Caco-2 (cell line): ENCODE measurements at regions not wholly inside any gene's neighbourhood (a gene's known extent, or its start where the extent isn't known, plus 50 kb on each side); places are given as distances from the start of the nearest gene placed in this dataset.
A peak's percentile ranks its signal among the peaks of the same experiment; 100 is the strongest.

Experiments used
- BruUV-seq: library from RNA; stranded (reverse); fragments of 400-500 nt; replicated peaks from 2 replicates; lab custom pipeline; 2021; lab: Mats Ljungman, UMichigan
- CTCF ChIA-PET: fragments of 300-600 bp; sonication (Branson Sonifier 250); formaldehyde crosslinking; loops from one replicate; lab custom pipeline; 2022; ENCODE audit warnings: antibody characterized with exemption; lab: Charles Lee
- POLR2A ChIA-PET: fragments of 300-600 bp; sonication (Branson Sonifier 250); formaldehyde crosslinking; loops from one replicate; lab custom pipeline; 2022; ENCODE audit warnings: antibody characterized with exemption; lab: Charles Lee
- DNase-seq, 2 experiments: peaks; one replicate each; pipeline versions ENCODE4 v3.0.0 to v3.0.0-alpha.2; 2020 to 2022
- H3K27me3 ChIP-seq: replicated peaks from 2 replicates; pipeline ENCODE4 v1.6.0; 2011; ENCODE audit warnings: low read length; ENCODE audit not compliant: control insufficient read depth, insufficient read depth
- H3K36me3 ChIP-seq: 2 replicates; pipeline ENCODE4 v1.5.1; 2011; ENCODE audit warnings: low read length; ENCODE audit not compliant: control insufficient read depth, insufficient read depth
- H3K4me1 ChIP-seq: fragments of 250-450 bp; sonication (Bioruptor Pico); 2 replicates; pipeline ENCODE4 v1.5.1; 2020; ENCODE audit warnings: mild to moderate bottlenecking
- H3K4me3 ChIP-seq: 2 replicates; pipeline ENCODE4 v1.5.1; 2011; ENCODE audit warnings: low read depth, mild to moderate bottlenecking, control low read depth, low read length
- H3K9me3 ChIP-seq: fragments of 250-450 bp; sonication (Bioruptor Pico); 2 replicates; pipeline ENCODE4 v1.5.1; 2020; ENCODE audit warnings: mild to moderate bottlenecking, moderate library complexity
- H3K27ac Mint-ChIP-seq: one replicate; pipeline ENCODE4 v1.8.0; 2022; ENCODE audit warnings: mixed read lengths; ENCODE audit not compliant: unreplicated experiment
- H3K27me3 Mint-ChIP-seq: one replicate; pipeline ENCODE4 v1.8.0; 2022; ENCODE audit warnings: mixed read lengths; ENCODE audit not compliant: insufficient read depth, unreplicated experiment
- H3K36me3 Mint-ChIP-seq: one replicate; pipeline ENCODE4 v1.8.0; 2022; ENCODE audit warnings: mild to moderate bottlenecking, mixed read lengths; ENCODE audit not compliant: insufficient read depth, unreplicated experiment
- H3K4me1 Mint-ChIP-seq: one replicate; pipeline ENCODE4 v1.8.0; 2022; ENCODE audit warnings: low read depth, mixed read lengths; ENCODE audit not compliant: unreplicated experiment
- H3K4me3 Mint-ChIP-seq: one replicate; pipeline ENCODE4 v1.8.0; 2022; ENCODE audit warnings: mild to moderate bottlenecking, moderate library complexity, mixed read lengths; ENCODE audit not compliant: unreplicated experiment
- H3K9me3 Mint-ChIP-seq: one replicate; pipeline ENCODE4 v1.8.0; 2022; ENCODE audit warnings: mixed read lengths; ENCODE audit not compliant: unreplicated experiment
- intact Hi-C: fragments of 100-400 bp; cut with micrococcal nuclease; formaldehyde crosslinking; loops from one replicate; pipeline ENCODE4 v1.10.0; 2022; ENCODE audit not compliant: unreplicated experiment
- TF ChIP-seq, protein P1 (sequence below), 2 experiments: fragments of 200-600 bp in 1 of 2; IDR thresholded peaks; 1 replicate in 1 of 2; 2 replicates in 1 of 2; pipeline versions ENCODE4 v1.5.1 to v1.8.0; 2011 to 2022; ENCODE audit warnings: antibody characterized with exemption in 1 of 2, control low read depth in 1 of 2, inconsistent platforms in 1 of 2, low read depth in 1 of 2, low read length in 1 of 2, mild to moderate bottlenecking in 1 of 2, moderate library complexity in 1 of 2; ENCODE audit not compliant: insufficient read depth in 1 of 2, severe bottlenecking in 1 of 2, unreplicated experiment in 1 of 2

DNA sequence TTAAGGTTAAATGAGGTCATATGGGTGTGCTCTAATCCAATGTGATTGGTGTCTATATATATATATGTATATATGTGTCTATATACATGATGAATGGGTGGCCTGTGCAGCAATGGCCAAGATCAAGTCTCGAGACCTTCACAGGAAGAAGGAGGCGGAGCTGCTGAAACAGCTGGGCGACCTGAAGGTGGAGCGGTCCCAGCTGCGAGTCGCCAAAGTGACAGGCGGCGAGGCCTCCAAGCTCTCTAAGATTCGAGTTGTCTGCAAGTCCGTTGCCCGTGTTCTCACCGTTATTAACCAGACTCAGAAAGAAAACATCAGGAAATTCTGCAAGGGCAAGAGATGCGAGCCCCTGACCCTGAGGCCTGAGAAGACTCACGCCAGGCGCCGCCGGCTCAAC is 109.8 kb downstream of the EFNB2 start:
- Histone ChIP-seq H3K27me3 (no peaks in the 10 kb centered on the region), H3K9me3 (no peaks in the 10 kb centered on the region), H3K4me1 (peaks cover 7% of the 10 kb centered on the region; the same call in 1 of the 2 replicates), H3K4me3 (no peak overlapping the region), H3K36me3 (no peaks in the 10 kb centered on the region)
- no peaks in the 10 kb centered on the region for H3K27me3 Mint-ChIP-seq
- ChIA-PET POLR2A (no interaction called here), CTCF (no interaction called here)
- BruUV-seq: no TSS peak
- H3K4me1 Mint-ChIP-seq: peaks cover 12% of the 10 kb centered on the region
- no peak overlapping the region for H3K4me3 Mint-ChIP-seq
- intact Hi-C loops: no loop called here
- no peak overlapping the region for H3K27ac Mint-ChIP-seq
- no peaks in the 10 kb centered on the region for H3K36me3 Mint-ChIP-seq
- peaks cover 9% of the 10 kb centered on the region for H3K9me3 Mint-ChIP-seq
- DNase-seq: no peak
- TF ChIP-seq, protein P1, sequence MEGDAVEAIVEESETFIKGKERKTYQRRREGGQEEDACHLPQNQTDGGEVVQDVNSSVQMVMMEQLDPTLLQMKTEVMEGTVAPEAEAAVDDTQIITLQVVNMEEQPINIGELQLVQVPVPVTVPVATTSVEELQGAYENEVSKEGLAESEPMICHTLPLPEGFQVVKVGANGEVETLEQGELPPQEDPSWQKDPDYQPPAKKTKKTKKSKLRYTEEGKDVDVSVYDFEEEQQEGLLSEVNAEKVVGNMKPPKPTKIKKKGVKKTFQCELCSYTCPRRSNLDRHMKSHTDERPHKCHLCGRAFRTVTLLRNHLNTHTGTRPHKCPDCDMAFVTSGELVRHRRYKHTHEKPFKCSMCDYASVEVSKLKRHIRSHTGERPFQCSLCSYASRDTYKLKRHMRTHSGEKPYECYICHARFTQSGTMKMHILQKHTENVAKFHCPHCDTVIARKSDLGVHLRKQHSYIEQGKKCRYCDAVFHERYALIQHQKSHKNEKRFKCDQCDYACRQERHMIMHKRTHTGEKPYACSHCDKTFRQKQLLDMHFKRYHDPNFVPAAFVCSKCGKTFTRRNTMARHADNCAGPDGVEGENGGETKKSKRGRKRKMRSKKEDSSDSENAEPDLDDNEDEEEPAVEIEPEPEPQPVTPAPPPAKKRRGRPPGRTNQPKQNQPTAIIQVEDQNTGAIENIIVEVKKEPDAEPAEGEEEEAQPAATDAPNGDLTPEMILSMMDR (IDR thresholded peaks at IDR 0.05; ENCODE audit: insufficient read depth in 1 of 2, low read depth in 1 of 2, low read length in 1 of 2, severe bottlenecking in 1 of 2, unreplicated experiment in 1 of 2): no peak

- no peaks in the 10 kb centered on the region for H3K27me3 ChIP-seq
- no peaks in the 10 kb centered on the region for H3K9me3 ChIP-seq
- no peak for DNase-seq
- no peak overlapping the region for H3K4me3 ChIP-seq
- ChIA-PET POLR2A (no interaction called here), CTCF (no interaction called here)
- H3K4me1 ChIP-seq: peaks cover 7% of the 10 kb centered on the region; the same call in 1 of the 2 replicates
- intact Hi-C loops: no loop called here
- peaks cover 12% of the 10 kb centered on the region for H3K4me1 Mint-ChIP-seq
- no TSS peak for BruUV-seq
- no peaks in the 10 kb centered on the region for H3K27me3 Mint-ChIP-seq
- TF ChIP-seq, protein P1 (IDR thresholded peaks at IDR 0.05; ENCODE audit: insufficient read depth in 1 of 2, low read depth in 1 of 2, low read length in 1 of 2, severe bottlenecking in 1 of 2, unreplicated experiment in 1 of 2): no peak
- no peaks in the 10 kb centered on the region for H3K36me3 Mint-ChIP-seq
- no peak overlapping the region for H3K27ac Mint-ChIP-seq
- no peaks in the 10 kb centered on the region for H3K36me3 ChIP-seq
- peaks cover 9% of the 10 kb centered on the region for H3K9me3 Mint-ChIP-seq
- H3K4me3 Mint-ChIP-seq: no peak overlapping the region
Measured at GRCh38 chr13:106424805-106425204, 110.7 kb downstream of the EFNB2 start.

- Mint-ChIP-seq H3K27ac (no peak overlapping the region), H3K36me3 (no peaks in the 10 kb centered on the region), H3K4me3 (no peak overlapping the region), H3K9me3 (peaks cover 9% of the 10 kb centered on the region), H3K27me3 (no peaks in the 10 kb centered on the region), H3K4me1 (peaks cover 12% of the 10 kb centered on the region)
- intact Hi-C loops: no loop called here
- no peaks in the 10 kb centered on the region for H3K9me3 ChIP-seq
- H3K4me1 ChIP-seq: peaks cover 7% of the 10 kb centered on the region; the same call in 1 of the 2 replicates
- DNase-seq: peak; percentile 12 to 52
- CTCF ChIA-PET: no interaction called here
- H3K27me3 ChIP-seq: no peaks in the 10 kb centered on the region
- no peak overlapping the region for H3K4me3 ChIP-seq
- TF ChIP-seq, protein P1 (IDR thresholded peaks at IDR 0.05; ENCODE audit: insufficient read depth in 1 of 2, low read depth in 1 of 2, low read length in 1 of 2, severe bottlenecking in 1 of 2, unreplicated experiment in 1 of 2): no peak
- no peaks in the 10 kb centered on the region for H3K36me3 ChIP-seq
- POLR2A ChIA-PET: no interaction called here
- BruUV-seq: no TSS peak
Measured at GRCh38 chr13:106423530-106423929, 111.9 kb downstream of the EFNB2 start.
